D721Med (cell line): ENCODE measurements at regions not wholly inside any gene's neighbourhood (a gene's known extent, or its start where the extent isn't known, plus 50 kb on each side); places are given as distances from the start of the nearest gene placed in this dataset.

Experiments
- DNase-seq: peaks from one replicate; pipeline ENCODE4 v3.0.0; 2011; ENCODE audit warnings: low spot score; ENCODE audit not compliant: insufficient read length
- FAIRE-seq: peaks from 2 replicates; lab custom pipeline; 2011; peaks lifted over from hg19 to GRCh38; lab: Jason Lieb, UNC
- TF ChIP-seq, protein P1 (sequence below): IDR thresholded peaks from 2 replicates; pipeline ENCODE4 v1.5.1; 2012; ENCODE audit warnings: mild to moderate bottlenecking, control low read depth; ENCODE audit not compliant: insufficient read depth; ENCODE audit errors: missing control alignments

DNA sequence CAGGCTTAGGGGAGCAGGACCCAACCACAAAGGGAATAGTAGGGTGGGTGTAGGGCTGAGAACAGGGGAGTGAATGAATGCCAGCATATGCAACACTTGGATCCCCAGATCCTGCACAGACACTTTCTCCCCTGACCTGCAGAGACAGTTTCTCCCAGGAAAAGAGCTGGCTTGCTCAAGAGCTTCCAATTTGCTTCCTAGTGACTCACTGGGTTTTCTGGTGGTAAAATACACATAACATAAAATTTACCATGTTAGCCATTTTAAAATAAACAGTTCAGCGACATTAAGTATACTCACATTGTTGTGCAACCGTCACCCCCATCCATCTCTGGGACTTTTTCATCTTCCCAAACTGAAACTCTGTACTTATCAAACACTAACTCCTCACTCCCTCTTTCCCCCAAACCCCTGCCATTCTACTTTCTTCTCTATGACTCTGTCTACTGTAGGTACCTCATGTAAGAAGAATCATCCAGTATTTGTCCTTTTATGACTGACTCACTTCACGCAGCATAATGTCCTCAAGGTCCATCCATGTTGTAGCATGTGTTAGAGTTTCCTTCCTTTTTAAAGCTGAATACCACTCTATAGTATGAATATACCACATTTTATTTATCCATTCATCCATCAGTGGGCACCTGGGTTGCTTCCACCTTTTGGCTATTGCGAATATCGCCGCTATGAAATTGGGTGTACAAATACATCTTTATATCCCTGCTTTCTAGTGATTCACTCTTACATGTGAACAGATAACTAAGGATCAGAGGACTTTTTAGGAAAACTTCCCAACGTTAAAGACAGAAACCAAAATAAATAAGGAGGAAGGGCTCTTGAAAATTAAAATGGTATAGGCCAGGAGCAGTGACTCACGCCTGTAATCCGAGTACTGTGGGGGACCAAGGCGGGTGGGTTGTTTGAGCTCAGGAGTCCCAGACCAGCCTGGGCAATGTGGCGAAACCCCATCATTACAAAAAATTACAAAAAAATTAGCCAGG lies 95.6 kb upstream of the TJP1 start:
- DNase-seq (no peak), FAIRE-seq (no peak)
- TF ChIP-seq, protein P1, sequence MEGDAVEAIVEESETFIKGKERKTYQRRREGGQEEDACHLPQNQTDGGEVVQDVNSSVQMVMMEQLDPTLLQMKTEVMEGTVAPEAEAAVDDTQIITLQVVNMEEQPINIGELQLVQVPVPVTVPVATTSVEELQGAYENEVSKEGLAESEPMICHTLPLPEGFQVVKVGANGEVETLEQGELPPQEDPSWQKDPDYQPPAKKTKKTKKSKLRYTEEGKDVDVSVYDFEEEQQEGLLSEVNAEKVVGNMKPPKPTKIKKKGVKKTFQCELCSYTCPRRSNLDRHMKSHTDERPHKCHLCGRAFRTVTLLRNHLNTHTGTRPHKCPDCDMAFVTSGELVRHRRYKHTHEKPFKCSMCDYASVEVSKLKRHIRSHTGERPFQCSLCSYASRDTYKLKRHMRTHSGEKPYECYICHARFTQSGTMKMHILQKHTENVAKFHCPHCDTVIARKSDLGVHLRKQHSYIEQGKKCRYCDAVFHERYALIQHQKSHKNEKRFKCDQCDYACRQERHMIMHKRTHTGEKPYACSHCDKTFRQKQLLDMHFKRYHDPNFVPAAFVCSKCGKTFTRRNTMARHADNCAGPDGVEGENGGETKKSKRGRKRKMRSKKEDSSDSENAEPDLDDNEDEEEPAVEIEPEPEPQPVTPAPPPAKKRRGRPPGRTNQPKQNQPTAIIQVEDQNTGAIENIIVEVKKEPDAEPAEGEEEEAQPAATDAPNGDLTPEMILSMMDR, result no peak

DNA sequence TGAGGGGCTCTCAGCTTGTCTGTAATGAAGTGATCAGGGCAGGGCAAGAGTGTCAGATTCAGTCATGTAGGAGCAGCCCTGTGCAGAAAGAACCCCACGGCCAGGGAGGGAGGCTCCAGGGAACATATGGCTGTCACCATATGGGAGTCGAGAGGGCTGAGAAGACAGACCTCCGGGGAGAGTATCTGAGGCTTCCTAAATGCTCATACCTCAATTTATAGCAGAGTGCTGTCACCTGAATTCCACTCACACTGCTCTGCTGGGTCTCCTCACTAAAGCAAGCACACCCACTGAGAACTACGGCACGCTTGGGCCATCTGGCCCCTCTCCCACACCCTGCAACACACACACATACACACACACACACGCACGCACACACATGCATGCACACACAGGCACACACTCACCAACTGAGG lies 92.3 kb upstream of the TJP1 start:
- no peak for DNase-seq
- TF ChIP-seq, protein P1, result no peak
- peak; percentile 46 for FAIRE-seq

DNA sequence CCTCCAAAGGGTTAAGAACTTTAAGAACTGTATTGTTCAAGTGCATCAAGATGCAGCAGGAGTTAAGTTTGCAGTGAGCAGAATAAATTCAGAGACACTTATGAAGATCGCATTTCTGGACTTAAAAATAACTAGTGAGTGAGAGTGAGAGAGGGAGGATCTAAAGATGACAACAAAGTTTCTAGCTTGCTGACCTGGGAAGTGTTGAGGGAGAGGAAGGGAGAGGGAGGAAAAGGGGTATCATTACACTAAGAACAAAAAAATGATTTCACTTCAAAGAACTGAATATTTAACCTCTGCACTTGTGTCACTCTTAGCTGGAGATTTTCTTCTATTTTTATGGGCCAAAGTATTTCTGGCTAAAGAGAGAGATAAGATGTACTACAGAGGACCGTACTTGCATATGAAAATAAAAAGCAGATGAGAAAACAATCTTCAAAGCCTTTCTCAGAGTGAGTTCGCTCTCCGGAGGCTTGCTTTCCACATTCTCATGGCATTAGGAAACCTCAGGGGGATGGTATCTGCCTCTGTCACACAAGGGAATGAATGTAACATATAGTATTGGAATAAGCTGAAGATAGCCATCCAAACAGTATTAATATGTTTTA lies 91.4 kb upstream of the TJP1 start:
- TF ChIP-seq, protein P1, result no peak
- DNase-seq (no peak), FAIRE-seq (no peak)

DNA sequence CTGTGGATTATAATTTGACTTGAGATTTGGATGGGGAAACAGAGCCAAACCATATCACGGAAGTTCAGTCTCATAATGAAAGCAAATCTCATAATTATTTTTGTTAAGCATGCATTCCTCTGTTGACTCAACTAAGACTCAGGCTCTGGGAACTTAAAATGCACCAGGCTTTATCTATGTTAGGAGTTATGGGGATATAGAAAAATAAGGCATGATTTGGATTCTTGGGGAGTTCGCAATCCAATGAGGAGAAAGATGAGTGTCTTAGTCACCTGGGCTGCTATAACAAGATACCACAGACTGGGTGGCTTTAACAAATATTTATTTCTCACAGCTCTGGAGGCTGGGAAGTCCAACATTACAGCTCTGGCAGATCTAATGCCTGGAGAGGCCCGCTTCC lies 89.4 kb upstream of the TJP1 start:
- DNase-seq, result no peak
- no peak for FAIRE-seq
- TF ChIP-seq, protein P1, result no peak

DNA sequence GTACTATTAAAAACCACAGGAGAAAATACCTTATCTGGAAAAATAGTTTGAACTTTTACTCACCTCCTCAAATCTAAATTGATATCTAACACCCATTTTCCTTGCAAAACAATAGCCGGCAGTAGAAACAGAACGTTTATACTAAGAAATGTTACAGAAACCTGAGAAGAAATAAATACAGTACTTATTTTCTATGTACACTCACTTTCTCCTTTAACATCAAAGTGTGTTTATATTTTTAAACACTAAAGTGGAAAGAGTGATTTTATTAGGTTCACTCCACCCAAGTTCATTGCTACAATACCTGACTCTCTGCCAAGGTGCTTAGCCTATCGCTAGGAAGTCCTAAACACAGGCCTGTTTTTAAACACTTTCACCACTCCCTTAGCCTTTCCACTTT lies 87.8 kb upstream of the TJP1 start:
- TF ChIP-seq, protein P1, result no peak
- DNase-seq (no peak), FAIRE-seq (no peak)

DNA sequence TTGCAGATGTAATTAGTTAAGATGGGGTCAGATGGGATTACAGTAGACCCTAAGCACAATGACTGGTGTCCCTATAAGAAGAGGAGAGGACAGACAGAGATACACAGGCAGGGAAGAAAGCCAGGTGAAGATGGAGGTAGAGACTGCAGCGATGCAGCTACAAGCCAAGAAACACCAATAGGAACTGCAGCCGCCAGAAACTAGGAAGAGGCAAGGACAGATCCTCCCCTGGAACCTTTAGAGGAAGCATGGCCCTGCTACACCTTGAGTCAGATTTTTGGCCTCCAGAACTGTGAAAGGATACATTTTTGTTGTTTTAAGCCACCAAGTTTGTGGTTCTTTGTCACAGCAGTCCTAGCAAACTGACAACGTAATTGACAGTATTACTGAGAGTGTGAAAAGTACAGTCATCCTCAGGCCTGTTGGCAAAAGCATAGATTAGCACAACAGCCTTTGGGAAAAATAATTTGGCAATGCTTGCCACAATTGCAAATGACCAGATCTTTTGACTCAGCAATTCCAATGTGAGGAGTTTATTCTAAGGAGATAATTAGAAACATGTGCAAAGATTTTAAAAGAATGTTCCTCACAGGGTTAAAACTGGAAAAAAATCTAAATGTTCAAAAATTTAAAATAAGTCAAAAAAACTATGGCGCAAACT lies 82.6 kb upstream of the TJP1 start:
- TF ChIP-seq, protein P1, result no peak
- DNase-seq (no peak), FAIRE-seq (no peak)
